ENCODE measurements at regions not wholly inside any gene's neighbourhood (a gene's known extent, or its start where the extent isn't known, plus 50 kb on each side); places are given as distances from the start of the nearest gene placed in this dataset.

DNA sequence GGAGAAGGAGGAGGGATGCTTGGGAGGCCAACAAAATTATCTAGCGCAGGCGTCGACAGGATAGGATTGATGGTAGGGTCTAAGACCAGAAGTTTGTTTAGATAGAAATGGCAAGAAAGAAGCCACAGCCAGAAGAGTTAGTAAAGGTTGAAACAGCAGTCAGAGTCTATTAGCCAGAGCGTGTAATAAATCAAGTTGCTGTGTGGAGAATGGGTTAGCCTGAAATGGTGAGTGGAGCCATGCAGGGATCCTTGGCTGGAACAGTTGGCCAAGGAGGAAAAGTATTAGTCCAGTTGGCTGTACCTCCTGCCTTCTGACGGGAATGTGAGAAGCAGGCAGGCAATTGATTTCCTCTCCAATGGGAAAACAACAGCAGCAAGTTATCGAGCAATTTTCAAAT lies 190.7 kb upstream of the CCDC68 start:
- TF ChIP-seq CTBP1 (IDR thresholded peaks at IDR 0.05; ENCODE audit: borderline replicate concordance): no peak
- TF ChIP-seq SP1 (IDR thresholded peaks at IDR 0.05): no peak
- TF ChIP-seq ELF4 (IDR thresholded peaks at IDR 0.05): no peak
